Right ventricle myocardium superior (tissue), 1 donor: ENCODE measurements at regions not wholly inside any gene's neighbourhood (a gene's known extent, or its start where the extent isn't known, plus 50 kb on each side); places are given as distances from the start of the nearest gene placed in this dataset.

Experiments used
- ATAC-seq: fragments of 200-7000 bp; cut with Tn5 transposase; one replicate; pipeline ENCODE4 v1.9.1; 2020; ENCODE audit warnings: mild to moderate bottlenecking; ENCODE audit not compliant: poor library complexity
- DNase-seq: peaks from one replicate; pipeline ENCODE4 v3.0.0-alpha.2; 2020
- intact Hi-C: fragments of 100-400 bp; cut with DNase I; formaldehyde crosslinking; loops from one replicate; pipeline ENCODE4 v1.11.2; 2022
- donor health status: DM: no; HTN: yes; CAD: no; lungs with severe emphysema.

GRCh38 chr6:760982-761955, 68.3 kb upstream of the EXOC2 start:
- intact Hi-C loops, result no loop called here
- DNase-seq, result no peak
- ATAC-seq, result no peak

GRCh38 chr6:759729-760128, 66.8 kb upstream of the EXOC2 start:
- DNase-seq (no peak), ATAC-seq (no peak)
- intact Hi-C loops, result no loop called here

- intact Hi-C loops, result no loop called here
- ATAC-seq (no peak), DNase-seq (no peak)
Measured at GRCh38 chr6:756224-756623, 63.3 kb upstream of the EXOC2 start.

GRCh38 chr6:754202-754601, 61.3 kb upstream of the EXOC2 start:
- intact Hi-C loops, result no loop called here
- ATAC-seq (no peak), DNase-seq (no peak)

- ATAC-seq (no peak), DNase-seq (no peak)
- intact Hi-C loops, result no loop called here
Measured at GRCh38 chr6:753486-753885, 60.5 kb upstream of the EXOC2 start.

- intact Hi-C loops, result no loop called here
- DNase-seq (no peak), ATAC-seq (no peak)
Measured at GRCh38 chr6:752438-752837, 59.5 kb upstream of the EXOC2 start.

- intact Hi-C loops, result no loop called here
- DNase-seq, result no peak
- no peak for ATAC-seq
Measured at GRCh38 chr6:751765-752164, 58.8 kb upstream of the EXOC2 start.

GRCh38 chr6:747921-748320, 55.0 kb upstream of the EXOC2 start:
- no peak for ATAC-seq
- DNase-seq, result no peak
- intact Hi-C loops, result no loop called here

GRCh38 chr6:747028-747427, 54.1 kb upstream of the EXOC2 start:
- no peak for DNase-seq
- ATAC-seq, result no peak
- intact Hi-C loops, result no loop called here

GRCh38 chr6:744666-745353, 51.9 kb upstream of the EXOC2 start:
- ATAC-seq (no peak), DNase-seq (no peak)
- intact Hi-C loops, result no loop called here

GRCh38 chr6:743320-744096, 50.6 kb upstream of the EXOC2 start:
- ATAC-seq (no peak), DNase-seq (no peak)
- intact Hi-C loops, result no loop called here
